Nephron (organoid): ENCODE measurements at regions not wholly inside any gene's neighbourhood (a gene's known extent, or its start where the extent isn't known, plus 50 kb on each side); places are given as distances from the start of the nearest gene placed in this dataset.

Source experiments
- H3K27ac Mint-ChIP-seq, 3 experiments: 2 replicates each; pipeline ENCODE4 v1.8.0; 2020; ENCODE audit warnings: mixed read lengths in 3 of 3, mild to moderate bottlenecking in 2 of 3, moderate library complexity in 1 of 3
- H3K27me3 Mint-ChIP-seq: 2 replicates; pipeline ENCODE4 v1.8.0; 2021; ENCODE audit warnings: low read depth, mild to moderate bottlenecking, moderate library complexity, mixed read lengths
- H3K36me3 Mint-ChIP-seq: 2 replicates; pipeline ENCODE4 v1.8.0; 2020; ENCODE audit warnings: low read depth, mixed read lengths
- H3K4me1 Mint-ChIP-seq: 2 replicates; pipeline ENCODE4 v1.8.0; 2020; ENCODE audit warnings: mixed read lengths
- H3K4me3 Mint-ChIP-seq, 3 experiments: 2 replicates each; pipeline ENCODE4 v1.8.0; 2020; ENCODE audit warnings: mild to moderate bottlenecking in 3 of 3, mixed read lengths in 3 of 3, moderate library complexity in 2 of 3
- H3K9me3 Mint-ChIP-seq: 2 replicates; pipeline ENCODE4 v1.8.0; 2020; ENCODE audit warnings: mixed read lengths
- CTCF ChIP-seq, 3 experiments: fragments of 200-600 bp; sonication (generic); IDR thresholded peaks; one replicate each; pipeline ENCODE4 v1.5.0; 2021; ENCODE audit warnings: antibody characterized with exemption in 3 of 3; ENCODE audit not compliant: unreplicated experiment in 3 of 3

- peak overlapping the region; percentile 83 to 96 (median 91) for H3K27ac Mint-ChIP-seq
- H3K4me3 Mint-ChIP-seq = peak overlapping the region in 1 of 3 experiments; percentile 8
- no peaks in the 10 kb centered on the region for H3K36me3 Mint-ChIP-seq
- no peaks in the 10 kb centered on the region for H3K27me3 Mint-ChIP-seq
- H3K9me3 Mint-ChIP-seq = no peaks in the 10 kb centered on the region
- H3K4me1 Mint-ChIP-seq = peaks cover 14% of the 10 kb centered on the region
- TF ChIP-seq CTCF (IDR thresholded peaks at IDR 0.05; ENCODE audit: unreplicated experiment in 3 of 3) = no peak
Observed at GRCh38 chr6:106752641-106753040, 123.3 kb downstream of the QRSL1 start.

GRCh38 chr6:106751501-106752252 is 122.3 kb downstream of the QRSL1 start:
- TF ChIP-seq CTCF (IDR thresholded peaks at IDR 0.05; ENCODE audit: unreplicated experiment in 3 of 3) = no peak
- Mint-ChIP-seq H3K4me1 (peaks cover 15% of the 10 kb centered on the region), H3K27ac (peak overlapping the region in 2 of 3 experiments; percentile 91 to 96), H3K27me3 (no peaks in the 10 kb centered on the region), H3K36me3 (no peaks in the 10 kb centered on the region), H3K4me3 (no peak overlapping the region), H3K9me3 (no peaks in the 10 kb centered on the region)

- no peaks in the 10 kb centered on the region for H3K36me3 Mint-ChIP-seq
- peaks cover 21% of the 10 kb centered on the region for H3K4me1 Mint-ChIP-seq
- H3K27me3 Mint-ChIP-seq = no peaks in the 10 kb centered on the region
- no peak for TF ChIP-seq CTCF (IDR thresholded peaks at IDR 0.05; ENCODE audit: unreplicated experiment in 3 of 3)
- H3K9me3 Mint-ChIP-seq = no peaks in the 10 kb centered on the region
- peak overlapping the region; percentile 62 to 96 (median 91) for H3K27ac Mint-ChIP-seq
- no peak overlapping the region for H3K4me3 Mint-ChIP-seq
Observed at GRCh38 chr6:106750946-106751345, 121.6 kb downstream of the QRSL1 start.

- peak overlapping the region; percentile 62 to 96 (median 91) for H3K27ac Mint-ChIP-seq
- H3K4me3 Mint-ChIP-seq = no peak overlapping the region
Observed at GRCh38 chr6:106750142-106750918, 121.0 kb downstream of the QRSL1 start.

GRCh38 chr6:106749609-106750008 is 120.2 kb downstream of the QRSL1 start:
- peaks cover under 1% of the 10 kb centered on the region for H3K36me3 Mint-ChIP-seq
- peaks cover 28% of the 10 kb centered on the region for H3K4me1 Mint-ChIP-seq
- H3K27me3 Mint-ChIP-seq = no peaks in the 10 kb centered on the region
- no peak overlapping the region for H3K4me3 Mint-ChIP-seq
- peak overlapping the region; percentile 23 to 58 (median 24) for H3K27ac Mint-ChIP-seq
- H3K9me3 Mint-ChIP-seq = no peaks in the 10 kb centered on the region
- TF ChIP-seq CTCF (IDR thresholded peaks at IDR 0.05; ENCODE audit: unreplicated experiment in 3 of 3) = no peak

More at GRCh38 chr6:106750142-106750918, 121.0 kb downstream of the QRSL1 start:
- H3K36me3 Mint-ChIP-seq = no peaks in the 10 kb centered on the region
- no peaks in the 10 kb centered on the region for H3K9me3 Mint-ChIP-seq
- peaks cover 26% of the 10 kb centered on the region for H3K4me1 Mint-ChIP-seq
- no peaks in the 10 kb centered on the region for H3K27me3 Mint-ChIP-seq
- no peak for TF ChIP-seq CTCF (IDR thresholded peaks at IDR 0.05; ENCODE audit: unreplicated experiment in 3 of 3)
